Neural progenitor cell (in vitro differentiated cells): ENCODE measurements at regions not wholly inside any gene's neighbourhood (a gene's known extent, or its start where the extent isn't known, plus 50 kb on each side); places are given as distances from the start of the nearest gene placed in this dataset.

ENCODE experiments used
- EZH2 ChIP-seq: fragments of 200-600 bp; sonication (generic); IDR thresholded peaks from 2 replicates; pipeline ENCODE4 v1.6.1; 2017; ENCODE audit warnings: antibody characterized with exemption, mild to moderate bottlenecking, moderate library complexity
- TF ChIP-seq, protein P1 (sequence below): fragments of 200-600 bp; sonication (generic); IDR thresholded peaks from 2 replicates; pipeline ENCODE4 v1.5.1; 2017; ENCODE audit warnings: antibody characterized with exemption, mild to moderate bottlenecking

- TF ChIP-seq, protein P1, sequence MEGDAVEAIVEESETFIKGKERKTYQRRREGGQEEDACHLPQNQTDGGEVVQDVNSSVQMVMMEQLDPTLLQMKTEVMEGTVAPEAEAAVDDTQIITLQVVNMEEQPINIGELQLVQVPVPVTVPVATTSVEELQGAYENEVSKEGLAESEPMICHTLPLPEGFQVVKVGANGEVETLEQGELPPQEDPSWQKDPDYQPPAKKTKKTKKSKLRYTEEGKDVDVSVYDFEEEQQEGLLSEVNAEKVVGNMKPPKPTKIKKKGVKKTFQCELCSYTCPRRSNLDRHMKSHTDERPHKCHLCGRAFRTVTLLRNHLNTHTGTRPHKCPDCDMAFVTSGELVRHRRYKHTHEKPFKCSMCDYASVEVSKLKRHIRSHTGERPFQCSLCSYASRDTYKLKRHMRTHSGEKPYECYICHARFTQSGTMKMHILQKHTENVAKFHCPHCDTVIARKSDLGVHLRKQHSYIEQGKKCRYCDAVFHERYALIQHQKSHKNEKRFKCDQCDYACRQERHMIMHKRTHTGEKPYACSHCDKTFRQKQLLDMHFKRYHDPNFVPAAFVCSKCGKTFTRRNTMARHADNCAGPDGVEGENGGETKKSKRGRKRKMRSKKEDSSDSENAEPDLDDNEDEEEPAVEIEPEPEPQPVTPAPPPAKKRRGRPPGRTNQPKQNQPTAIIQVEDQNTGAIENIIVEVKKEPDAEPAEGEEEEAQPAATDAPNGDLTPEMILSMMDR: no peak
- no peak for TF ChIP-seq EZH2
These were observed 639.9 kb upstream of the FBXO33 start for GRCh38 chr14:40072175-40072574.
